IgD-negative memory B cell (primary cell): ENCODE measurements at regions not wholly inside any gene's neighbourhood (a gene's known extent, or its start where the extent isn't known, plus 50 kb on each side); places are given as distances from the start of the nearest gene placed in this dataset.

Experiments
- H3K27ac Mint-ChIP-seq, 3 donors: one replicate each; pipeline ENCODE4 v1.8.0; 2020 to 2022; ENCODE audit warnings: mild to moderate bottlenecking in 3 of 3, mixed read lengths in 3 of 3, moderate library complexity in 1 of 3
- H3K27me3 Mint-ChIP-seq: one replicate; pipeline ENCODE4 v1.8.0; 2021; ENCODE audit warnings: mixed read lengths
- H3K36me3 Mint-ChIP-seq: one replicate; pipeline ENCODE4 v1.8.0; 2020; ENCODE audit warnings: mild to moderate bottlenecking, mixed read lengths
- H3K4me1 Mint-ChIP-seq, 3 donors: one replicate each; pipeline ENCODE4 v1.8.0; 2020 to 2022; ENCODE audit warnings: mixed read lengths in 3 of 3, mild to moderate bottlenecking in 1 of 3
- H3K4me3 Mint-ChIP-seq, 4 donors: one replicate each; pipeline ENCODE4 v1.8.0; 2020 to 2022; ENCODE audit warnings: mild to moderate bottlenecking in 4 of 4, mixed read lengths in 4 of 4, moderate library complexity in 3 of 4
- H3K9me3 Mint-ChIP-seq, 3 donors: one replicate each; pipeline ENCODE4 v1.8.0; 2020 to 2021; ENCODE audit warnings: mixed read lengths in 3 of 3, mild to moderate bottlenecking in 1 of 3

DNA sequence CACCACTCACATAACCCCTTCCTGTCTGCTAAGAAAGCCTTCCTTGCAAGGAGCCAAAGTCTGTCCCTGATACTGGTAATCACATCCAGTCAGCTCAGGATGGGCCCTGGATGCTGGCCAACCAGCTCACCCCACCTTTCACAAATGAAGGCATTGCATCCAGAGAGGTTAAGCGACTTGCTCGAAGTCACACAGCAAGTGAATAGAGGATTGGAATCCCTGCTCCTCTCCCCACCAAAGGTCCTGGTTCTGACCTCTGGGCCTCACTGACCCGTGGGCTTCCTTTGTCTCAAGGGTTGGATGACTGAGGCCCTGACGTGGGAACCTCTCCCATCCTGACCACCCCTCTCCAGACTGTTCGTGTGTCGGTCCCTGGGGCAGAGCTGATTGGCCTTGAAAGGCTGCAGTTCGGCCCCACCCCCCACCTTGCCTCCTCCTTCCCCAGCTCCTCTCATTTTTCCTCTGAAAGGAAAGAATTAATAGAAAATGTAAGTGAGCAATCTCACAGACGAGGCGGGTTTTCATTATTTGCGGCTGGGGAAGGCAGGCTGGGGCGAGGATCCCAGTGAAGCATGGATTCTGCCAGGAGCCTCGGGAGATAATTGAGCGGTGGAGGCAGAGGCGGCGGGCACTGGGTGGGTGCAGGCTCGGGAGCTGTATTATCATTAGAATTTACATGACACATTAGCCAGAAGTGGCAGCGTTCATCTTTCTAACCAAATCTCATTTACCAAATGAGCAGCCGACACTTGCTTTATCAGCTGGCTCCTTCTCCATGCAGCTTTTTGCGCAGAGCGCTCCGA, 101.5 kb upstream of the CSF3R start:
- Mint-ChIP-seq H3K9me3 (no peaks in the 10 kb centered on the region), H3K36me3 (no peaks in the 10 kb centered on the region), H3K4me3 (no peak overlapping the region), H3K4me1 (peaks cover 0 to 1% (median 0%) of the 10 kb centered on the region in 3 donors), H3K27me3 (peaks cover 30% of the 10 kb centered on the region), H3K27ac (no peak overlapping the region)

DNA sequence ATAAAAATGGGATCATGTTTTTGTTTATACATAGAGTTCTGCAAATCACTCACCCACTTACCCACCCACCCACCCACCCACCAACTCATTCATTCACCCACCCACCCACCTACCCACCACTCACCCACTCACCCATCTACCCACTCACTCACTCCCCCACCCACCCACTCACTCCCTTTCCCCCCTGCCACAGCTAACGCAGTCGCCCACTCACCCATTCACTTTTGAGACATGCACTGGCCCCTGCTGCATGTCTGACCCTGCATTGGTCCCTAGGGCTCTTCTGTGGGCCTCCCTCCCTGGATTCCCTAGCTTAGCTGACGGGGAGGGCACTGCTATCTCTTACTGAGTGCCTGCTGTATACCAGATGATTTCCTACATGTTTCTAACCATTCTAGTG, 100.4 kb upstream of the CSF3R start:
- Mint-ChIP-seq H3K4me3 (no peak overlapping the region), H3K4me1 (peaks cover 0 to 1% (median 0%) of the 10 kb centered on the region in 3 donors), H3K9me3 (no peaks in the 10 kb centered on the region), H3K27ac (no peak overlapping the region), H3K36me3 (no peaks in the 10 kb centered on the region), H3K27me3 (peaks cover 23% of the 10 kb centered on the region)

DNA sequence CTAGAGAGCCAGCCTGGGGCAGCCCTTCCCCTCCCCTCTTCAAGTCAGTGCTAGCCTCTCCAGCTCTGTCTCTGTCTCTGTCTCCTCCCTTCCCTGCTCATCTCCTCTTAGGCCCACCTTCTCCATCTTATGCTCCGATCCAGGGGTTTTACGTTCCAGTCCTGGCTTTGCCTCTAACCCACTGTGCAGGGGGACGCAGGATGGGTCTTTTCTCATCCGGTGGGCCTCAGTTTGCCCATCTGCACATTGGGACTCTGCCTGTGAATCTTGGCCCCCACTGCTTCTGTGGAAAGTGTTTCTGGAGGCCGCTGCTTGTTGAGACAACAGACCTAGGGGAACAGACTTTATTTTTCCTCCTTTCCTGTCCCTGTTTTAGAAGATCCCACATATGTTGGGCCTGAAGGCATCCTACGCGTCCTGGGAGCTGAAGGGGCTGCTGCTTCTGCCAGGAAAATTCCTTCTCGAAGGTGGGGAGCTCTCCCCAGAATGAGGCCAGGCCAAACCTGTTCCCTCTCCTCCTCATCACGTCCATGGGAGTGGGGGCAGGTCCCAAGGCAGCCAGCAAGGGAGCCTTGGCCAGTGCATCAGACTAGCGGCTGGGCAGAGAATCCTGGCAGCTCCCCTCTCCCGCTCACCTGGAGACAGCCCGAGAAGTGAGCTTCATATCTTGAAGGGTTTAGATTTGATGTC, 99.5 kb upstream of the CSF3R start:
- H3K36me3 Mint-ChIP-seq, result no peaks in the 10 kb centered on the region
- peaks cover 0 to 1% (median 0%) of the 10 kb centered on the region in 3 donors for H3K4me1 Mint-ChIP-seq
- H3K27me3 Mint-ChIP-seq, result peaks cover 15% of the 10 kb centered on the region
- H3K4me3 Mint-ChIP-seq, result no peak overlapping the region
- H3K27ac Mint-ChIP-seq, result peak overlapping the region in 1 of 3 donors; percentile 87
- H3K9me3 Mint-ChIP-seq, result no peaks in the 10 kb centered on the region

DNA sequence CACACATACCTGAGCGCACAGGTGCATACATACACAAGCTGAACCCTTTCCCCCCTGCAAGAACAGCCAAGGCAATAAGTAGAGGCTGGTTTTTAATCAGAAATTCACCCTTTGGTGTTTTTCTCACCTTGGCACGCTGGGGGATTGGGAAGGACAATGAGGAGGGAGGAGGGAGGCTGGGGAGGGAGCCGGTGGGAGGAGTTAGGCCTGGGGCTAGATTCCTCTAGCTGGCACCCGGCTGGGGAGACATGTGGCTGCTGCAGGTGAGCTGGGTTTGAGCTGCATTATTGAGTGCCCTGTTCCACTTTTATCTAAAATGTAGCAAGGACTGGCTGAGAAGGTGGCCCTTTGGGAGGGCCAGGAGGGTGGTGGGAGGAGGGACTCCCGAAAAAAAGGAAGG, 97.8 kb upstream of the CSF3R start:
- no peaks in the 10 kb centered on the region for H3K36me3 Mint-ChIP-seq
- no peaks in the 10 kb centered on the region for H3K4me1 Mint-ChIP-seq
- peaks cover 7% of the 10 kb centered on the region for H3K27me3 Mint-ChIP-seq
- H3K4me3 Mint-ChIP-seq, result no peak overlapping the region
- no peaks in the 10 kb centered on the region for H3K9me3 Mint-ChIP-seq
- H3K27ac Mint-ChIP-seq, result no peak overlapping the region

DNA sequence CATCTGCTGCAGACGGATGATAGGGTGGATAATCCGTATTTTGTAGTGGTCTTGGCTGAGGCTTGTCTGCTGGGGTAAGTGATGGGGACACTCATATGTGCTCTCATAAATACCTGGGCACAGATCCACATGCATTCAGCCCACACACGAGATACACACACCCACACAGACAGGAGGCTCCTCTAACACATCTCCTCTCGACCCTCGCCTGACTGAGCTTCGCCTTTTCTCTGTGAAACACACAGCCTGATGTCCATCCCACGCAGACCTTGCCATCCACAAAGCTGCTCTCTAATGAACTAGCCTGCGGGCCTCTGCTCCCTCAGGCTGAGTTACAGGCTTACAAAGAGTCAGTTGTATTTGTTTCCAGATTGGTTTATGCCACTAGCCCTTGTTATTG, 96.3 kb upstream of the CSF3R start:
- Mint-ChIP-seq H3K36me3 (no peaks in the 10 kb centered on the region), H3K9me3 (no peaks in the 10 kb centered on the region), H3K27ac (no peak overlapping the region), H3K27me3 (peaks cover 14% of the 10 kb centered on the region), H3K4me1 (no peaks in the 10 kb centered on the region), H3K4me3 (no peak overlapping the region)

DNA sequence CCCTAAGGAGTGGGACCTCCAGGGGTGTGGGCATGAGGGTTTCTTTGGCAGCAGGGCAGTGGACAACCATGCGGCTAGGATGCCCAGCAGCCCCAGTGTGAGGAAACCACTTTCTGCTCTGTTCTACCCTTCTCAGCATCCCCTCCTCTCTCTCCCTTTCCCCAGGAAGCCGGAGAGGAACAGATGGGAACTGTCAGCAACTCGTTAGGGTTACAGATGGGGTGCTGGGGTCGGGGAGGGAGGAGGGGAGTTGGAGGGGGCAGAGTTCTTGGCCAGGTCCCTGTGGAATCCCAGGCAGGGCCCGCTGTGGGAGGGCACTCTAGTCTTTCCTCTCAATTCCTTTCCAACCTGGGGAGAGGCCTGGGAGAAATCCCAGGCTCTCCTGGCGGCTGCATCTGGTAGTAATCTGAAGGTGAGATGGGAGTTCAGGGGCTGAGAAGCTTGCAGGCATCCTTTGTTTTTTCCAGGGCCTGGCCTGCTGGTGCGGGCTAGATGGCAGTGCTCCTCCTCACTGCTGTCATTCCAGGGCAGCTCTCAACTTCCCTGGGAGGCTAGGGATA, 93.9 kb upstream of the CSF3R start:
- H3K27me3 Mint-ChIP-seq, result peaks cover 21% of the 10 kb centered on the region
- no peaks in the 10 kb centered on the region for H3K4me1 Mint-ChIP-seq
- no peaks in the 10 kb centered on the region for H3K9me3 Mint-ChIP-seq
- no peak overlapping the region for H3K27ac Mint-ChIP-seq
- no peak overlapping the region for H3K4me3 Mint-ChIP-seq
- H3K36me3 Mint-ChIP-seq, result peaks cover 2% of the 10 kb centered on the region

DNA sequence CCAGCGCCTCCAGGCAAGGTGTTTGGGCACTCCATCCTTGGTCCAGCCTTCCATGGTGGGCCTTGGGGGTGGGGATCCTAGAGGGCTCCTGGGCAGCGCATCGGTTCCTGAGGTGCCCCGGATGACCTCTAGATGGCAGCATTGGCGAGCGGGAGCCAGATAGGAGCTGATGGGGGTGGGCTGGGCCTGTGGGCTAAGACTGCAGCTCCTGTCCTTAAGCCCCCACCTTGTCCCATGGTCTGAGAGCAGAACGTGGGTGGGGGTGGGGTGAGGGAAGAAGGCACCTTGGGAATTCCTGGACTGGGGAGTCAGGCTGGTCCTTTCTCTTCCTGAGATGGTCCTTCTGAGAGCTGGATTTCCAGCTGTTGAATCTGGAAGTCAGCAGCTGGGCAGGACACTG, 93.4 kb upstream of the CSF3R start:
- Mint-ChIP-seq H3K4me3 (peak overlapping the region in 1 of 4 donors; percentile 63), H3K36me3 (peaks cover 2% of the 10 kb centered on the region), H3K4me1 (no peaks in the 10 kb centered on the region), H3K27me3 (peaks cover 21% of the 10 kb centered on the region), H3K9me3 (no peaks in the 10 kb centered on the region), H3K27ac (no peak overlapping the region)

DNA sequence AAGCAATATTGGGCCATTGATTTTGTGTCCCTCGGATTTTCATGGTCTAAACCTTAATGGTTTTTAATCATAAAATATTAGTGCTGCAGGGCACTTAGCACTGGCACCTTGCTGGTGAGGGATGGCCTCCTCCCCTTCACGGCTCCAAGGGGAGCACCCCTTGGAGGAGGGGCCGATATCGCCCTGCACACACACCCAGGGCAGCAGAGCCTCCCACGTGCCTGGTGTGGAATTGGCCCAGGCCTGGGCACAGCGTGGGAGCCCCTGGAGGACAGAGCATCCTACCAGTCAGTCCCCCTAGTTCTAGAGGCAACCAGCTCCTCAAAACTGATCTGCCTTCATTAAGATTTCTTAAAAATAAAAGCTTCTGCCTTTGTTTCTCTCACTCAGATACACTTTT, 90.7 kb upstream of the CSF3R start:
- no peaks in the 10 kb centered on the region for H3K4me1 Mint-ChIP-seq
- H3K9me3 Mint-ChIP-seq, result no peaks in the 10 kb centered on the region
- H3K27ac Mint-ChIP-seq, result no peak overlapping the region
- H3K27me3 Mint-ChIP-seq, result peaks cover 21% of the 10 kb centered on the region
- no peak overlapping the region for H3K4me3 Mint-ChIP-seq
- H3K36me3 Mint-ChIP-seq, result peaks cover 2% of the 10 kb centered on the region

DNA sequence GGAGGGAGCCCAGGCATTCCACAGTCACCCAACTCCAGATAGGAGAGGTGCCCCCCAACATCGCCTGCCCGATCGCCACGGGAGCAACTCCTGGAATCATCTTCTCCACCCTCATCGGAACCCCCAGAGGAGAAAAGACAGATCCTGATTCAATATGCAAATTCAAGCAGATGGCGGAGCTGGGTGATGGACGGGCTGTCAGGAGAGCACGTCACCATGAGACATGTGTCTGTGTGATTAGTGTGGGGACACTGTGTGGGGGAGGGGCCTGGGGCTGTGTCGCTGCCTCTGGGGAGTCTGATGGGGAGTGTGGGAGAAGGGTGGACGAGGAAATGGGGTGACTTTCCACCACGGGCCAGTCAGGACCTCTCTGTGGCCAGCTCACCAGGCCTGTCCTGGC, 90.2 kb upstream of the CSF3R start:
- H3K36me3 Mint-ChIP-seq, result peaks cover 2% of the 10 kb centered on the region
- no peak overlapping the region for H3K27ac Mint-ChIP-seq
- H3K9me3 Mint-ChIP-seq, result no peaks in the 10 kb centered on the region
- H3K4me3 Mint-ChIP-seq, result no peak overlapping the region
- no peaks in the 10 kb centered on the region for H3K4me1 Mint-ChIP-seq
- peaks cover 21% of the 10 kb centered on the region for H3K27me3 Mint-ChIP-seq

DNA sequence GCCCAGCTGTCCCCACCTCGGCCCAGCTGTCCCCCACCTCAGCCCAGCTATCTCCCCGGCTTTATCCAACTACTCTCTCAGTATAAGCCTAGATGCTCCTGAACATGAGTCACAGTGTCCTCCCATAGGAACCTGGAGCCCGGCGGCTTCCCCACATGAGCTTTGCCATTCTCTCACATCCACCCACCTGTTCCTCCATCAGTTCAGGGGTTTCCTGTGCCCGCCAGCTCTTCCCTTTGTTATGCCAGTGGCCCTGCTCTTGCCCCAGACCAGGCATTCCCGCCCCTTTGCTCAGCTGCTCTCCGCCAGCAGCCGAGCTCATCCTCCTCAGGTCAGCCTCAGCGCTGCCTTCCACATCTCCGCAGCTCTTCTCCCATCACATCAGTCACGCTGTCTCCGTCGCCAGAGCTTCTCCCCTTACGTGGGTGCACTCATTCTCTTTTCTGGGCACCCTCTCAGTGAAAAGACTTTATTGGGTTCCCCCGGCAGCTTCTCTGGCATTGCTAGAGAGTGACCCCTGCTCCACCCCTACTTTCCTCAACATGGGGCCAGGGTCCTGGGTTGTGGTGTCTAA, 89.5 kb upstream of the CSF3R start:
- Mint-ChIP-seq H3K4me1 (no peaks in the 10 kb centered on the region), H3K36me3 (peaks cover 2% of the 10 kb centered on the region), H3K27ac (no peak overlapping the region), H3K4me3 (no peak overlapping the region), H3K9me3 (no peaks in the 10 kb centered on the region), H3K27me3 (peaks cover 21% of the 10 kb centered on the region)

DNA sequence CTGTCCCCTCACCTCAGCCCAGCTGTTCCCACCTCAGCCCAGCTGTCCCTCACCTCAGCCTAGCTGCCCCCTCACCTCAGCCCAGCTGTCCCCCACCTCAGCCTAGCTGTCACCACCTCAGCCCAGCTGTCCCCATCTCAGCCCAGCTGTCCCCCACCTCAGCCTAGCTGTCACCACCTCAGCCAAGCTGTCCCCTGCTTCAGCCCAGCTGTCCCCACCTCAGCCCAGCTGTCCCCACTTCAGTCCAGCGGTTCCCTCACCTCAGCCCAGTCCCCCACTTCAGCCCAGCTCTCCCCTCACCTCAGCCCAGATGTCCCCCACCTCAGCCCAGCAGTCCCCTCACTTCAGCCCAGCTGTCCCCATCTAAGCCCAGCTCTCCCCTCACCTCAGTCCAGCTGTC, 88.4 kb upstream of the CSF3R start:
- Mint-ChIP-seq H3K36me3 (peaks cover 2% of the 10 kb centered on the region), H3K27me3 (peaks cover 24% of the 10 kb centered on the region), H3K4me3 (no peak overlapping the region), H3K27ac (no peak overlapping the region), H3K9me3 (no peaks in the 10 kb centered on the region), H3K4me1 (no peaks in the 10 kb centered on the region)

DNA sequence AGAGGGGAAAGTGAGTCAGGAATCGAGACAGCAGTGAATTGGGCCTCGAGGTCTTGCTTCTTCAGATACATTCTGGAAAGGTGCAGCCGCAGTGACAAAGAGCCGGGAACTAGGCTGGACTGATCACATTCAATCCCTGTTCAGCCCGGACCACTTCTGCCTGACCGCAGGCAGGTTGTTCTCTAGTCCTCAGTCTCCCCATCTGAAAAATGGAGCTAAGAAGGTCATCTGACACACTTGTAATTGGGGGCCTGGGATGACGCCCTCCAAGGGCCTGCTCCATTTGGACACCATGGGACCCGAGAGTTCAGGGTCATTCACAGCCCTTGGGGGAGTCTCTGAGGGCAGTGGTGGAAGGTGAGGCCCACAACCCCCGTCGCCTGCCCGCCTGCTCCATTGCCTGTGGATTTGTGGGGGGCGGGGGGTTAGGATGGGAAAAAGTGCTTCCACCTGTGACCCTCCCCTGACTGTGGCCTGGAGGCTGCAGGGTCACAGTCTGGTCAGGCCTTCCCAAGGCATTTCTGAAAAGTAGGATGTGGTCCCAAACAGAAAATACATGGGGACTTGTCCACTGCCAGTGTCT, 87.9 kb upstream of the CSF3R start:
- Mint-ChIP-seq H3K27ac (no peak overlapping the region), H3K9me3 (no peaks in the 10 kb centered on the region), H3K4me1 (no peaks in the 10 kb centered on the region), H3K36me3 (peaks cover 2% of the 10 kb centered on the region), H3K4me3 (no peak overlapping the region), H3K27me3 (peaks cover 23% of the 10 kb centered on the region)

DNA sequence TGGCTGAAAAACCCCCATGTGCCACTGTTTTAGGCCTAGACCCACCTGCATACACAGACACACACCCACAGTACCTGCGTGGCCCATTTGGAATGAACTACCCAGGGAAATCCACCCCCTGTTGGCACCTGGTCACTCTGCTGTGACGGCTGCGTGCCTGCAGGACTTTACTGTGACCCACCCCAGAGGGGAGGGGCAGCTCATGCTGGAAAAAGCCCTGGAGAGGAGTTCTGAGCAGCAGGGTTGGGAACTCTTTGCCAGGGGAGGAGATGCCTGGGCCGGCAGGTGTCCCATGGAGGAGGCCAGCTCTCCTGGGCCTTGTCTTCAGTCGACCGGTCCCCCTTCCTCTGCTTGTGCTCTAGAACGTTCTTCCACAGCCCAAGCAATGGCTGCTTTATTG, 87.3 kb upstream of the CSF3R start:
- no peaks in the 10 kb centered on the region for H3K9me3 Mint-ChIP-seq
- no peaks in the 10 kb centered on the region for H3K4me1 Mint-ChIP-seq
- peaks cover 23% of the 10 kb centered on the region for H3K27me3 Mint-ChIP-seq

DNA sequence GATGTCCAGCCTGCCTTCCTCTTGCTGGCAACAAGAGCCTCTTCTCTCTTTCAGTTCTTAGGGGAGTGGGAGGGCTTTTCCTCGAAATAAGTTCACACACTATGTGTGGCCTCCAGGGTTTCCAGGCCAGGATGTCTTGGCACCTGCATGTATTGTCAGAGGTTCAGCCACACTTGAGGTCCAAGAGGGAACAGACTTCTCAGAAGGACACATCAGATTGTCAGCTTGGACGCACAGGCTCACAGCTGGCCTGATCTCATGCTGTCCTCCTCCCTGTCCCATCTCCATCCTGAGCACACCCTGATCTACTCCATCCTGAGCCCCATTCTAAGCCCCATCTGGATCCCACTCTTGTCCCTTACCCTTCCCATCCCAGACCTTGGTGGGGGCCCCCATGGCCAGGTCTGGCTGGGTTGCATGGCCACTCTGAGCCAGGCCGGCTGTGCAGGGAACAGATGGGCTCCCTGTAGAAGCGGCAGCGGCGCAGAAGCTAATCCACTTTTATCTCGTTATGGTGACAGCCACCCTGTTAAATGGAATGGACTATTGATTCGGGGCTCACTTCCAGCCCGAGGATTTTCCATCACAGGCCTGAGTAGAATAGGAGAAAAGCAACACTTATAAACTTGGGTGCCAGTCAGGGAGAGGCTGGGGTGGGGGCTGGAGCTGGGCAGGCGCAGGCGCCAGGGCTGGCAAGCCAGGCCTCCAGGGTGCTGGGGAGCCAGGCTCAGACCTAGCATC, 85.1 kb upstream of the CSF3R start:
- Mint-ChIP-seq H3K4me1 (no peaks in the 10 kb centered on the region), H3K4me3 (no peak overlapping the region), H3K36me3 (peaks cover 2% of the 10 kb centered on the region), H3K27ac (no peak overlapping the region), H3K27me3 (peaks cover 13% of the 10 kb centered on the region), H3K9me3 (no peaks in the 10 kb centered on the region)

More for the DNA sequence above, 87.3 kb upstream of the CSF3R start:
- Mint-ChIP-seq H3K27ac (no peak overlapping the region), H3K4me3 (no peak overlapping the region), H3K36me3 (peaks cover 2% of the 10 kb centered on the region)
